DOHH2 (cell line): ENCODE measurements at regions not wholly inside any gene's neighbourhood (a gene's known extent, or its start where the extent isn't known, plus 50 kb on each side); places are given as distances from the start of the nearest gene placed in this dataset.

Source experiments
- H3F3A ChIP-seq: fragments of 200-600 bp; sonication (generic), shearing (Covaris generic); 2 replicates; pipeline ENCODE4 v1.6.0; 2016; ENCODE audit warnings: antibody characterized with exemption, mild to moderate bottlenecking; ENCODE audit not compliant: control insufficient read depth, insufficient read depth
- H3K27ac ChIP-seq: fragments of 200-600 bp; sonication (generic); 2 replicates; pipeline ENCODE4 v1.5.1; 2014; ENCODE audit warnings: low read depth, mild to moderate bottlenecking, low read length, moderate library complexity
- H3K27me3 ChIP-seq: fragments of 200-600 bp; sonication (generic); 2 replicates; pipeline ENCODE4 v1.6.1; 2014; ENCODE audit warnings: mild to moderate bottlenecking, low read length, mixed read lengths; ENCODE audit not compliant: control insufficient read depth
- H3K36me3 ChIP-seq: fragments of 200-600 bp; sonication (generic); 2 replicates; pipeline ENCODE4 v1.6.1; 2014; ENCODE audit warnings: mild to moderate bottlenecking, low read length, moderate library complexity, mixed read lengths; ENCODE audit not compliant: control insufficient read depth
- H3K4me1 ChIP-seq: fragments of 200-600 bp; sonication (generic); 2 replicates; pipeline ENCODE4 v1.6.1; 2014; ENCODE audit warnings: mild to moderate bottlenecking, low read length, mixed read lengths; ENCODE audit not compliant: control insufficient read depth
- H3K4me2 ChIP-seq: fragments of 200-600 bp; sonication (generic); 2 replicates; pipeline ENCODE4 v1.6.0; 2014; ENCODE audit warnings: mild to moderate bottlenecking, low read length, moderate library complexity
- H3K4me3 ChIP-seq: fragments of 200-600 bp; sonication (generic); 2 replicates; pipeline ENCODE4 v1.5.1; 2014; ENCODE audit warnings: mild to moderate bottlenecking, low read length, mixed read lengths
- H3K79me2 ChIP-seq: fragments of 200-600 bp; sonication (generic); 2 replicates; pipeline ENCODE4 v1.6.1; 2014; ENCODE audit warnings: mild to moderate bottlenecking, low read length, mixed read lengths; ENCODE audit not compliant: control insufficient read depth
- H3K9me2 ChIP-seq: fragments of 200-600 bp; sonication (generic); replicated peaks from 2 replicates; pipeline ENCODE4 v1.6.1; 2014; ENCODE audit warnings: mild to moderate bottlenecking, low read length, mixed read lengths; ENCODE audit not compliant: control insufficient read depth
- H3K9me3 ChIP-seq: fragments of 200-600 bp; sonication (generic); 2 replicates; pipeline ENCODE4 v1.6.1; 2014; ENCODE audit warnings: antibody characterized with exemption, low read length, mixed read lengths; ENCODE audit not compliant: control insufficient read depth, insufficient read depth
- H4K20me1 ChIP-seq: fragments of 200-600 bp; sonication (generic); 2 replicates; pipeline ENCODE4 v1.6.0; 2014; ENCODE audit warnings: low read depth, mild to moderate bottlenecking, antibody characterized with exemption, low read length, moderate library complexity; ENCODE audit not compliant: control insufficient read depth, insufficient read depth
- CTCF ChIP-seq: fragments of 200-600 bp; sonication (generic); IDR thresholded peaks from one replicate; pipeline ENCODE4 v1.5.1; 2014; ENCODE audit warnings: antibody characterized with exemption, mild to moderate bottlenecking, low read depth, low read length; ENCODE audit not compliant: poor library complexity, severe bottlenecking
- EZH2phosphoT487 ChIP-seq: fragments of 200-600 bp; sonication (generic); IDR thresholded peaks from 2 replicates; pipeline ENCODE4 v1.6.1; 2017; ENCODE audit warnings: borderline replicate concordance, mild to moderate bottlenecking, antibody characterized with exemption, low read length, moderate library complexity, mixed read lengths

- Histone ChIP-seq H3K4me2 (no peak overlapping the region), H3K36me3 (no peaks in the 10 kb centered on the region), H3K4me1 (no peaks in the 10 kb centered on the region), H4K20me1 (no peaks in the 10 kb centered on the region), H3K4me3 (no peak overlapping the region), H3K79me2 (no peaks in the 10 kb centered on the region), H3K9me3 (peaks cover 16% of the 10 kb centered on the region), H3F3A (no peaks in the 10 kb centered on the region), H3K27me3 (no peaks in the 10 kb centered on the region), H3K27ac (no peak overlapping the region), H3K9me2 (no peaks in the 10 kb centered on the region)
- TF ChIP-seq CTCF (no peak), EZH2phosphoT487 (no peak)
Measured at GRCh38 chr2:144931480-144931879, 411.6 kb upstream of the ZEB2 start.

GRCh38 chr2:144927429-144927828 lies 407.5 kb upstream of the ZEB2 start:
- peaks cover 5% of the 10 kb centered on the region; the same call in 1 of the 2 replicates for H3K4me1 ChIP-seq
- no peak overlapping the region for H3K27ac ChIP-seq
- no peak overlapping the region for H3K4me3 ChIP-seq
- H3K9me2 ChIP-seq: no peaks in the 10 kb centered on the region
- H4K20me1 ChIP-seq: no peaks in the 10 kb centered on the region
- TF ChIP-seq EZH2phosphoT487: no peak
- TF ChIP-seq CTCF: no peak
- H3K36me3 ChIP-seq: no peaks in the 10 kb centered on the region; the same call in 1 of the 2 replicates
- peaks cover 17% of the 10 kb centered on the region; the same call in 1 of the 2 replicates for H3K9me3 ChIP-seq
- H3F3A ChIP-seq: no peaks in the 10 kb centered on the region
- no peaks in the 10 kb centered on the region for H3K27me3 ChIP-seq
- no peaks in the 10 kb centered on the region for H3K79me2 ChIP-seq
- H3K4me2 ChIP-seq: no peak overlapping the region

GRCh38 chr2:144925886-144926285 lies 406.0 kb upstream of the ZEB2 start:
- Histone ChIP-seq H3K9me2 (no peaks in the 10 kb centered on the region), H3K9me3 (peaks cover 17% of the 10 kb centered on the region; the same call in 1 of the 2 replicates), H3K4me3 (no peak overlapping the region), H4K20me1 (no peaks in the 10 kb centered on the region), H3K27me3 (no peaks in the 10 kb centered on the region), H3K27ac (no peak overlapping the region), H3K4me1 (peaks cover 5% of the 10 kb centered on the region; the same call in 1 of the 2 replicates), H3K4me2 (no peak overlapping the region), H3K79me2 (no peaks in the 10 kb centered on the region), H3K36me3 (no peaks in the 10 kb centered on the region; the same call in 1 of the 2 replicates), H3F3A (no peaks in the 10 kb centered on the region)
- no peak for TF ChIP-seq EZH2phosphoT487
- no peak for TF ChIP-seq CTCF
